IMR-90 (cell line): ENCODE measurements at regions not wholly inside any gene's neighbourhood (a gene's known extent, or its start where the extent isn't known, plus 50 kb on each side); places are given as distances from the start of the nearest gene placed in this dataset.

Source experiments
- ATAC-seq: fragments of 200-7000 bp; cut with Tn5 transposase; 2 replicates; pipeline ENCODE4 v1.9.1; 2020; ENCODE audit warnings: low read depth, mild to moderate bottlenecking, moderate library complexity
- BruUV-seq: library from RNA; stranded (reverse); fragments of 400-500 nt; replicated peaks from 2 replicates; lab custom pipeline; 2021; lab: Mats Ljungman, UMichigan
- CTCF ChIA-PET: fragments of 300-600 bp; formaldehyde crosslinking; extraction: SDS; loops from one replicate; lab custom pipeline; 2021; ENCODE audit warnings: antibody characterized with exemption; lab: Yijun Ruan, JAX
- POLR2A ChIA-PET: fragments of 300-600 bp; sonication (Branson Sonifier 250); formaldehyde crosslinking; loops from one replicate; lab custom pipeline; 2022; ENCODE audit warnings: antibody characterized with exemption; ENCODE audit not compliant: unreplicated experiment; lab: Charles Lee
- DNase-seq: peaks from one replicate; pipeline ENCODE4 v3.0.0; 2013
- H2AFZ ChIP-seq: replicated peaks from 2 replicates; pipeline ENCODE3; 2013; ENCODE audit warnings: low read length, mild to moderate bottlenecking; ENCODE audit not compliant: poor library complexity
- H2AK5ac ChIP-seq: 2 replicates; pipeline ENCODE4 v1.6.1; 2013; ENCODE audit warnings: low read depth, low read length, inconsistent platforms
- H2AK9ac ChIP-seq: replicated peaks from 2 replicates; pipeline ENCODE3; 2013; ENCODE audit warnings: mild to moderate bottlenecking, low read depth, low read length, moderate library complexity; ENCODE audit not compliant: poor library complexity
- H2BK120ac ChIP-seq: 2 replicates; pipeline ENCODE4 v1.6.1; 2013; ENCODE audit warnings: low read depth, low read length, inconsistent platforms
- H2BK15ac ChIP-seq: 3 replicates; pipeline ENCODE4 v1.6.1; 2013; ENCODE audit warnings: low read depth, low read length, inconsistent platforms
- H2BK20ac ChIP-seq: 2 replicates; pipeline ENCODE4 v1.6.1; 2013; ENCODE audit warnings: low read depth, mild to moderate bottlenecking, inconsistent platforms, low read length, moderate library complexity
- H2BK5ac ChIP-seq: 2 replicates; pipeline ENCODE4 v1.6.1; 2013; ENCODE audit warnings: mild to moderate bottlenecking, low read depth, low read length, inconsistent platforms; ENCODE audit not compliant: poor library complexity, severe bottlenecking
- H3K14ac ChIP-seq: replicated peaks from 2 replicates; pipeline ENCODE4 v1.6.1; 2013; ENCODE audit warnings: low read depth, low read length, inconsistent platforms
- H3K18ac ChIP-seq: 2 replicates; pipeline ENCODE4 v1.6.1; 2013; ENCODE audit warnings: low read depth, low read length, control low read depth
- H3K23ac ChIP-seq: 2 replicates; pipeline ENCODE4 v1.6.1; 2013; ENCODE audit warnings: low read depth, low read length, inconsistent platforms
- H3K27ac ChIP-seq: 2 replicates; pipeline ENCODE4 v1.5.1; 2013; ENCODE audit warnings: mild to moderate bottlenecking, control low read depth, low read length; ENCODE audit not compliant: insufficient read depth
- H3K27me3 ChIP-seq: 2 replicates; pipeline ENCODE4 v1.6.1; 2013; ENCODE audit warnings: low read length; ENCODE audit not compliant: control insufficient read depth, insufficient read depth
- H3K36me3 ChIP-seq: 2 replicates; pipeline ENCODE4 v1.6.1; 2013; ENCODE audit warnings: low read length, mixed read lengths; ENCODE audit not compliant: control insufficient read depth, insufficient read depth
- H3K4ac ChIP-seq: 2 replicates; pipeline ENCODE4 v1.6.1; 2013; ENCODE audit warnings: low read depth, low read length, inconsistent platforms
- H3K4me1 ChIP-seq: 2 replicates; pipeline ENCODE4 v1.6.1; 2013; ENCODE audit warnings: low read length, mixed read lengths; ENCODE audit not compliant: control insufficient read depth, insufficient read depth
- H3K4me2 ChIP-seq: 2 replicates; pipeline ENCODE4 v1.6.1; 2013; ENCODE audit warnings: low read depth, mild to moderate bottlenecking, control low read depth, low read length, moderate library complexity
- H3K4me3 ChIP-seq: 2 replicates; pipeline ENCODE4 v1.5.1; 2013; ENCODE audit warnings: low read depth, mild to moderate bottlenecking, control low read depth, low read length, moderate library complexity; ENCODE audit not compliant: insufficient read depth
- H3K56ac ChIP-seq: 2 replicates; pipeline ENCODE4 v1.6.1; 2013; ENCODE audit warnings: low read length, inconsistent platforms; ENCODE audit not compliant: insufficient read depth; ENCODE audit errors: extremely low read depth
- H3K79me1 ChIP-seq, 2 experiments: 2 replicates each; pipeline ENCODE4 v1.6.1; 2013; ENCODE audit warnings: low read length in 2 of 2, inconsistent platforms in 1 of 2, low read depth in 1 of 2
- H3K9ac ChIP-seq: 2 replicates; pipeline ENCODE4 v1.6.1; 2013; ENCODE audit warnings: low read depth, low read length, control low read depth
- H3K9me1 ChIP-seq: 2 replicates; pipeline ENCODE4 v1.6.1; 2013; ENCODE audit warnings: low read length, inconsistent platforms; ENCODE audit not compliant: insufficient read depth
- H3K9me3 ChIP-seq: 2 replicates; pipeline ENCODE4 v1.6.1; 2013; ENCODE audit warnings: low read length; ENCODE audit not compliant: control insufficient read depth, insufficient read depth
- H4K20me1 ChIP-seq: 2 replicates; pipeline ENCODE4 v1.6.1; 2013; ENCODE audit warnings: low read length, inconsistent platforms; ENCODE audit not compliant: insufficient read depth
- H4K5ac ChIP-seq: 2 replicates; pipeline ENCODE4 v1.6.1; 2013; ENCODE audit warnings: mild to moderate bottlenecking, low read depth, low read length, control low read depth
- H4K8ac ChIP-seq, 2 experiments: 2 replicates each; pipeline ENCODE4 v1.6.1; 2013; ENCODE audit warnings: low read depth in 2 of 2, low read length in 2 of 2, control low read depth in 1 of 2, inconsistent platforms in 1 of 2
- H4K91ac ChIP-seq: 2 replicates; pipeline ENCODE4 v1.6.1; 2013; ENCODE audit warnings: low read depth, low read length, inconsistent platforms; ENCODE audit not compliant: insufficient read depth
- BHLHE40 ChIP-seq: fragments of 150-350 bp; IDR thresholded peaks from 2 replicates; pipeline ENCODE4 v1.6.1; 2016; ENCODE audit warnings: mild to moderate bottlenecking, low read depth, low read length
- CHD1 ChIP-seq: IDR thresholded peaks from 2 replicates; pipeline ENCODE4 v1.6.1; 2012; ENCODE audit warnings: low read depth, low read length, improper control_type of control experiment
- FOS ChIP-seq: fragments of 150-350 bp; IDR thresholded peaks from 2 replicates; pipeline ENCODE4 v1.6.1; 2016; ENCODE audit warnings: low read depth, low read length
- POLR2A ChIP-seq: IDR thresholded peaks from 2 replicates; pipeline ENCODE4 v1.6.1; 2012; ENCODE audit warnings: mild to moderate bottlenecking, low read depth, low read length
- RAD21 ChIP-seq: IDR thresholded peaks from 2 replicates; pipeline ENCODE4 v1.6.1; 2012; ENCODE audit warnings: low read length, improper control_type of control experiment
- RCOR1 ChIP-seq: IDR thresholded peaks from 2 replicates; pipeline ENCODE4 v1.6.1; 2012; ENCODE audit warnings: mild to moderate bottlenecking, low read length, improper control_type of control experiment; ENCODE audit not compliant: insufficient replicate concordance
- SMC3 ChIP-seq: fragments of 150-350 bp; IDR thresholded peaks from 2 replicates; pipeline ENCODE4 v1.6.1; 2016; ENCODE audit warnings: low read depth, mild to moderate bottlenecking, antibody characterized with exemption, low read length, moderate library complexity
- WGBS, 2 experiments: methylation state at CpG; one replicate each; pipeline versions ENCODE4 v1.1.5 to v1.1.7; 2013; ENCODE audit warnings: missing lambda C conversion rate in 2 of 2; ENCODE audit not compliant: insufficient read length in 1 of 2; ENCODE audit errors: extremely low coverage in 2 of 2; 5-methylcytosine and 5-hydroxymethylcytosine counted together
- dilution Hi-C: fragments of 300-500 bp; cut with HindIII; formaldehyde crosslinking; loops from one replicate; pipeline ENCODE4 v1.14.3; 2018; ENCODE audit warnings: low sequenced_read_pairs; ENCODE audit not compliant: unreplicated experiment
- in situ Hi-C: fragments of 300-500 bp; cut with MboI; formaldehyde crosslinking; loops from 3 replicates; pipeline ENCODE4 v1.14.3; 2019; ENCODE audit warnings: low sequenced_read_pairs, inconsistent platforms, mixed read lengths
- intact Hi-C: fragments of 100-400 bp; cut with micrococcal nuclease; formaldehyde crosslinking; loops from 2 replicates; pipeline ENCODE4 v1.10.0; 2022

DNA sequence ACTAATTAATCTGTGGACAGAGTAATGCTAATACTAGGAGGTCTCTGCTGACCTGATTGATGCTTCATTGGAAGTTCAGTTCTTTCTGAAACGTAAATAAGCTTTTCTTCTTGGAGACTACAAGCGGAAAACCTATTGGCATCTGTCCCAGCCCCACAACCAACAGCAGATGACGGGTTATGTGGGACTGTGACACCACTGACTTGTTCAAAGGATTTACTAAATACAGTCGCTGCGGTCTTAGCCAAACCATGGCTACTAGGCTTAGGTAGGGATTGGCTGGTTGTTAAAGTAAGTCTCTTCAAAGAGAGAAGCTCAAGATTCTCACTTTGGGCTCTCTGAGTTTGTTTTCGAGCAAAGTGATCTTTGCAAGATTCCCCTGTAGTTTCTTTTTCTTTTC is 68.3 kb downstream of the HYCC1 start:
- no peak overlapping the region for H3K18ac ChIP-seq
- peak overlapping the region; percentile 23; the same call in 1 of the 2 replicates for H3K4me2 ChIP-seq
- peaks cover 5% of the 10 kb centered on the region for H3K36me3 ChIP-seq
- dilution Hi-C loops (no loop called here), intact Hi-C loops (loop anchor here (5.0 kb wide), 2 partner anchors 88 to 218 kb away; partner anchors contain the start of gene IL6), in situ Hi-C loops (no loop called here)
- H2BK15ac ChIP-seq = no peak overlapping the region
- no peak overlapping the region for H3K23ac ChIP-seq
- no peaks in the 10 kb centered on the region for H3K9me3 ChIP-seq
- ATAC-seq (no peak), DNase-seq (peak; percentile 63)
- no peak overlapping the region for H3K14ac ChIP-seq
- H4K5ac ChIP-seq = no peak overlapping the region; the same call in 1 of the 2 replicates
- TSS peak; percentile 24 for BruUV-seq
- no peak overlapping the region for H3K56ac ChIP-seq
- TF ChIP-seq POLR2A (no peak), BHLHE40 (no peak), CHD1 (no peak), SMC3 (no peak), FOS (no peak), RAD21 (no peak), RCOR1 (no peak)
- peaks cover 0 to 17% of the 10 kb centered on the region in 2 experiments; a peak in 2 of 4 replicates for H3K79me1 ChIP-seq
- no peak overlapping the region for H3K9ac ChIP-seq
- H2AFZ ChIP-seq = no peak overlapping the region
- H2AK5ac ChIP-seq = no peak overlapping the region
- no peak overlapping the region for H4K8ac ChIP-seq
- CTCF ChIA-PET = interaction anchor here (1.9 kb wide), 1 partner anchor 110 kb away, joined by 4 read pairs; no protein-coding TSS in a partner anchor
- peak overlapping the region; percentile 0 for H2BK5ac ChIP-seq
- no peak overlapping the region for H2AK9ac ChIP-seq
- peaks cover 6% of the 10 kb centered on the region; the same call in 1 of the 2 replicates for H3K4me1 ChIP-seq
- H4K91ac ChIP-seq = no peak overlapping the region
- no peak overlapping the region for H2BK20ac ChIP-seq
- H3K27me3 ChIP-seq = no peaks in the 10 kb centered on the region
- no peak overlapping the region; the same call in 1 of the 2 replicates for H3K27ac ChIP-seq
- no peak overlapping the region for H3K4ac ChIP-seq
- H3K4me3 ChIP-seq = no peak overlapping the region
- H2BK120ac ChIP-seq = no peak overlapping the region
- WGBS, 2 experiments = 17% methylated on average over 1 of the region's 6 CpGs; no CpG with 5 or more reads in 1 of the 2 experiments
- H3K9me1 ChIP-seq = peaks cover 6% of the 10 kb centered on the region; the same call in 1 of the 2 replicates
- no peaks in the 10 kb centered on the region; the same call in 1 of the 2 replicates for H4K20me1 ChIP-seq
- POLR2A ChIA-PET = no interaction called here
